Right renal cortex interstitium (tissue), 3 donors: ENCODE measurements at regions not wholly inside any gene's neighbourhood (a gene's known extent, or its start where the extent isn't known, plus 50 kb on each side); places are given as distances from the start of the nearest gene placed in this dataset.

Source experiments
- DNase-seq, 3 donors: peaks; one replicate each; pipeline ENCODE4 v3.0.0-alpha.2; 2013; ENCODE audit warnings: low read depth in 3 of 3, low spot score in 2 of 3

GRCh38 chr2:10984418-10985135 is 72.8 kb downstream of the KCNF1 start:
- DNase-seq = no peak

- no peak for DNase-seq
Measured at GRCh38 chr2:10985260-10985659, 73.5 kb downstream of the KCNF1 start.

- no peak for DNase-seq
Measured at GRCh38 chr2:10985901-10986535, 74.3 kb downstream of the KCNF1 start.

GRCh38 chr2:10987439-10987838 is 75.7 kb downstream of the KCNF1 start:
- DNase-seq = no peak

GRCh38 chr2:10987861-10988260 is 76.1 kb downstream of the KCNF1 start:
- DNase-seq = no peak

- DNase-seq = no peak
Measured at GRCh38 chr2:10989151-10989550, 77.4 kb downstream of the KCNF1 start.

GRCh38 chr2:10989782-10990181 is 78.0 kb downstream of the KCNF1 start:
- no peak for DNase-seq

- no peak for DNase-seq
Measured at GRCh38 chr2:10990561-10991111, 78.9 kb downstream of the KCNF1 start.

- no peak for DNase-seq
Measured at GRCh38 chr2:10992023-10992791, 80.5 kb downstream of the KCNF1 start.

GRCh38 chr2:10993001-10993481 is 81.3 kb downstream of the KCNF1 start:
- DNase-seq = no peak

GRCh38 chr2:10995366-10995970 is 83.7 kb downstream of the KCNF1 start:
- DNase-seq = no peak

- no peak for DNase-seq
Measured at GRCh38 chr2:11004199-11004598, 92.5 kb downstream of the KCNF1 start.

- no peak for DNase-seq
Measured at GRCh38 chr2:11005032-11005431, 93.3 kb downstream of the KCNF1 start.

- DNase-seq = no peak
Measured at GRCh38 chr2:11006191-11006590, 94.5 kb downstream of the KCNF1 start.

- no peak for DNase-seq
Measured at GRCh38 chr2:11007331-11008264, 95.9 kb downstream of the KCNF1 start.

- DNase-seq = no peak
Measured at GRCh38 chr2:11008773-11009172, 97.0 kb downstream of the KCNF1 start.

GRCh38 chr2:11009176-11009575 is 97.4 kb downstream of the KCNF1 start:
- DNase-seq = no peak

GRCh38 chr2:11009891-11010290 is 98.2 kb downstream of the KCNF1 start:
- DNase-seq = no peak

- DNase-seq = no peak
Measured at GRCh38 chr2:11011359-11011758, 99.6 kb downstream of the KCNF1 start.
